Small intestine (tissue), 7 donors: ENCODE measurements at regions not wholly inside any gene's neighbourhood (a gene's known extent, or its start where the extent isn't known, plus 50 kb on each side); places are given as distances from the start of the nearest gene placed in this dataset.

ENCODE experiments used
- DNase-seq, 2 donors: peaks; one replicate each; pipeline versions ENCODE4 v3.0.0 to v3.0.0-alpha.2; 2013
- FAIRE-seq: peaks from 2 replicates; lab custom pipeline; 2012; peaks lifted over from hg19 to GRCh38; lab: Jason Lieb, UNC
- H3K27ac ChIP-seq, 3 donors: one replicate each; pipeline ENCODE4 v1.5.1; 2013; ENCODE audit warnings: low read length in 2 of 3, mild to moderate bottlenecking in 2 of 3, control low read depth in 1 of 3, inconsistent platforms in 1 of 3, low read depth in 1 of 3, moderate library complexity in 1 of 3
- H3K27me3 ChIP-seq, 3 donors: one replicate each; pipeline ENCODE4 v1.6.1; 2013; ENCODE audit warnings: low read length in 3 of 3, inconsistent platforms in 1 of 3; ENCODE audit not compliant: control insufficient read depth in 3 of 3, insufficient read depth in 3 of 3
- H3K36me3 ChIP-seq, 3 donors: one replicate each; pipeline ENCODE4 v1.6.1; 2013; ENCODE audit warnings: low read length in 3 of 3, inconsistent platforms in 1 of 3, low read depth in 1 of 3, mild to moderate bottlenecking in 1 of 3, moderate library complexity in 1 of 3; ENCODE audit not compliant: control insufficient read depth in 3 of 3, insufficient read depth in 2 of 3
- H3K4me1 ChIP-seq, 3 donors: one replicate each; pipeline ENCODE4 v1.6.1; 2013; ENCODE audit warnings: low read length in 2 of 3, inconsistent platforms in 1 of 3, low read depth in 1 of 3, mild to moderate bottlenecking in 1 of 3, moderate library complexity in 1 of 3; ENCODE audit not compliant: control insufficient read depth in 3 of 3, insufficient read depth in 2 of 3
- H3K4me3 ChIP-seq, 3 donors: one replicate each; pipeline ENCODE4 v1.5.1; 2013; ENCODE audit warnings: low read length in 3 of 3, control low read depth in 1 of 3, inconsistent platforms in 1 of 3, low read depth in 1 of 3, mild to moderate bottlenecking in 1 of 3, moderate library complexity in 1 of 3
- H3K9me3 ChIP-seq, 2 donors: one replicate each; pipeline ENCODE4 v1.6.1; 2013; ENCODE audit warnings: low read depth in 1 of 2, low read length in 1 of 2; ENCODE audit not compliant: control insufficient read depth in 2 of 2, insufficient read depth in 1 of 2
- WGBS, 3 donors: extraction: QIAGEN DNeasy Blood & Tissue Kit; methylation state at CpG; one replicate each; pipeline ENCODE4 v1.1.7; 2013; 5-methylcytosine and 5-hydroxymethylcytosine counted together
- donor health status: healthy with polysubstance abuse.
- donor health status: control.
- donor health status: control.
- donor health status: Bipolar disorder and iron deficiency.
- donor health status: healthy.

DNA sequence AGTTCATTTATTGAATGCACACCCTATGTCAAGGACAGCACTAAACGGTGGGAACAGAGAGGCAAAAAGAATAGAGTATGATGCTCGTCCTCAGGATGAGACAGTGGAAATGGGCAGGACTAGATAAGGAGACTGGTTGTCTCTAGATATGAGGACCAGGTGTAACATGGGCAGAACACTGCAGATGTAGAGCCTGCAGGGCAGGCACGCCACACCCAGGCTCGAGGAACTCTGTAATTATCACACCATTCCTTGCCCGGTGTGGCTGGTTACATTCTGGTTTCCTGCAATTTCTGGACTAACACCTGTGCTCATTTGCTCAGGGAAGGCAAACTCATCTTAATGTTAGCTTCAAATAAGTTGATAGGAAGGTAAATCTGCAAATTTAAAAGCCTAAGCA is 334.4 kb downstream of the DHX15 start:
- WGBS, 3 donors: 10 to 56% (median 38%) methylated on average over 5 of the region's 5 CpGs
- DNase-seq: peak; percentile 5 to 46

DNA sequence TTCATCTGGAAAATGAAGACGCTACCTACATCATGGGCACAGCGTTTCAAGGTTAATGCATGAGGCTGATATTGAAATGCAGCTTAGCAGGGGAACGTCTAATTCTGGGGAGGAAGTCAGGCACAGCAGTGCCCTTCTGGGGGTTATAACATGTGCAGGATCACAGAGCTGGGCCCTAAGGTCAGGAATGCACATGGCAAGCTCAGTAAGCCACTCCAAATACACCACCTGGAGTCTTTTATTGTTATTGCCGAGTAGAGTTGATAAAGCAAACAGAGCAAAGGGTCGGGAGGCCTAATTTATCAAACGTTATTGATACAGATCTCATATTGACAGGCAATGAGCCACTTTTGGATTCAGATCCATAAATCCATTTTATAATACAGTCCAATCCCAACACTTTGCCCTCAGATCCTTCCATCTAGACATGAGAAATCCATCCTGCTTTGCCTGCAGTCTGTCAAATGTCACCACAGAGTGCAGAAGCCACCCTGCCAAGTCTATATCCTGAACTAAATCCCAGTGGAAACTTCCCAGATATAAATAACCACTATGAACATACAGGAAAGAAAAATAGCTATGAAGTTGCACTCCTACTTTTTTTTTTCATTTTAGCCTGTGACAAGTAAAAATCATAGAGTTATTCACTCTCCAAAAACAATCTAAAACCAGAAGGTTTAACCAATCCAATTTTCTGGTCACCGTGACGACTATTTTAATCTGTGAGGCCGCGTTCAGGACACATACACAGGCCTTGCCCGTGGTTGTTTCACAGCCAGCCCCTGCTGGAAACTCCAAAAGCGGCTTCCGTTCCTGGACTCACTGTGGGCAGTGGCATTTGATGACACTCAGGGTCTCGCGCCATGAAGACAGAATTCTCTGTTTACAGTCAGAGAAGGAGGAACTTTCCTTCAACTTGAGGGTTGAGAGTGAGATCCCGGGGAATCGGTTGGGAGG is 335.4 kb downstream of the DHX15 start:
- H3K9me3 ChIP-seq: no peaks in the 10 kb centered on the region
- H3K27me3 ChIP-seq: no peaks in the 10 kb centered on the region
- DNase-seq: peak; percentile 21 to 35
- no peaks in the 10 kb centered on the region for H3K4me1 ChIP-seq
- WGBS, 3 donors: 52 to 65% (median 60%) methylated on average over 17 of the region's 17 CpGs
- no peak for FAIRE-seq
- no peak overlapping the region for H3K4me3 ChIP-seq
- no peak overlapping the region for H3K27ac ChIP-seq
- H3K36me3 ChIP-seq: no peaks in the 10 kb centered on the region

More for the DNA sequence above, 334.4 kb downstream of the DHX15 start:
- no peaks in the 10 kb centered on the region for H3K27me3 ChIP-seq
- FAIRE-seq: no peak
- no peak overlapping the region for H3K4me3 ChIP-seq
- no peaks in the 10 kb centered on the region for H3K9me3 ChIP-seq
- no peak overlapping the region for H3K27ac ChIP-seq
- H3K36me3 ChIP-seq: no peaks in the 10 kb centered on the region
- no peaks in the 10 kb centered on the region for H3K4me1 ChIP-seq

DNA sequence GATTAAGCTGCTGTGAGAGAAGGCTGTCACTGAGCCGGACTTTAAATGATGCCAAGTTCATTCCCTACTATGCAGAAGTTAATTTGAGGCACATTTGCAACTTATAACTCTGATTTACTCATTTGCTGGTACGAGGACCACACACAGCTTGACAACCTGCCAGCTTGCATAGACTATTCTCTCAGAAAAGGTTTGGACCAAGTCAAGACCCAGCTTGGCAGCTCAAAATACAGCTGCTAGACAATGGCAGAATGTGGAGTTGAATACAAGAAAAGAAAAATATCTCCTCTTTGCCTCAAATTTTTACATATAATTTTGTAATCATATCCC is 338.9 kb downstream of the DHX15 start:
- DNase-seq (no peak), FAIRE-seq (no peak)
- 73 to 87% (median 77%) methylated on average over 2 of the region's 2 CpGs for WGBS, 3 donors
- no peaks in the 10 kb centered on the region for H3K9me3 ChIP-seq
- no peaks in the 10 kb centered on the region for H3K27me3 ChIP-seq
- no peak overlapping the region for H3K27ac ChIP-seq
- H3K4me3 ChIP-seq: no peak overlapping the region
- no peaks in the 10 kb centered on the region for H3K4me1 ChIP-seq
- no peaks in the 10 kb centered on the region for H3K36me3 ChIP-seq

DNA sequence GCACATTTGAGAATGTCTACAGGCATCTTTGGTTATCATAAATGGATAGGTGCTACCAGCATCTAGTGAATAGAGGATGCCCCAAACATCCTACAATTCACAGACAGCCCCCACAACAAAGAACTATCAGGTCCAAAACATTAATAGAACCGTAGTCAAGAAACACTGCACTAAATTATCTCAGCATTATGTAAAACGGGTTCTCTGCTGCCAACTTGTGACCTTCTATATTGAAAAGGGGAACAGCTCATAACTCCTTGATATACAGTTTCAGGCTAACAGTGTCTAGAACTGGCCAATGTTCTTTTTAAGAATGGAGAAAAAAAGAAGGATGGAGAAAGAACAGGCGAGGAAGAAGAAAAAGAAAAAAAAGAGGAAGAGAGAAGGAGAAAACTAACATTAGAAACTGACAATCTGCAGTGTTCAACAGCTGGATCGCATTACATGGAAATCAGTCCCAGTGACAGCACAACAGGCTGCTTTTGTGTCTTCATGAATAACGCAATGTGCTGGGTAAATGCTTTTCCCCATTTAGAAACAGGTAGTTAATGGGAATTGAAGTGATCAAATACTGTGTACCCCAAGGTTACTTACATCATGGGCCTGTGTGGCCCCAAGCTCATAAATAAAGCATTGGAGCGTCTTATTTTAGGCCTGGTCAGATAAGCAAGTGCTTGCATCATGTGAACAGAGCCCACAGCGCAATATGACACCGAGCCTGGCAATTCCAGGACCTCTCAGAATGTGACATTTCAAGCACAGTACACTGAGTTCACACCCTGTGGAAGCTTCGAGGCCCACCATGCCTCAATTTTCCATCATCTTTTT is 339.5 kb downstream of the DHX15 start:
- Histone ChIP-seq H3K27ac (no peak overlapping the region), H3K9me3 (no peaks in the 10 kb centered on the region), H3K27me3 (no peaks in the 10 kb centered on the region), H3K4me1 (no peaks in the 10 kb centered on the region), H3K4me3 (no peak overlapping the region), H3K36me3 (no peaks in the 10 kb centered on the region)
- DNase-seq (no peak), FAIRE-seq (no peak)
- 68 to 87% (median 77%) methylated on average over 9 of the region's 9 CpGs for WGBS, 3 donors

DNA sequence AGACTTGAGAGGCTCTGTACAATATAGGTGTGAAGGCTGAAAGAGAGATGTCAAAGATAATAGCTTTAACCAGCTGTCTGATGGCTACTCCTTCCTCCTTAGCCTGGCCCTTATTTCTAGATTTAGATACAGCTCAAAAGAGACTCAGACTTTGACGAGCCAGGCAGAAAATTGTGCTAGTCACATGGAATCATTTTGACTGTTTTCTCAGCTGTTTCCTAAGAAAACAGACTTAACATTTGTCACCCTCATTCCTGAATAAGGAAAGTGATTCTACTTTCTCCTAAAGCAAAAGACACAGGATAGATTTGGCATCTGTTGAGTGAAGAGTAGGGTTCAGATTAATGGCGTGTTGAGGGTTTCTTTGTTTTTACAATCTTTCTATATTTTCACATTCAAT is 340.7 kb downstream of the DHX15 start:
- H3K27me3 ChIP-seq: no peaks in the 10 kb centered on the region
- FAIRE-seq: no peak
- H3K27ac ChIP-seq: no peak overlapping the region
- no peaks in the 10 kb centered on the region for H3K9me3 ChIP-seq
- H3K36me3 ChIP-seq: no peaks in the 10 kb centered on the region
- WGBS, 3 donors: 81 to 90% (median 82%) methylated on average over 2 of the region's 2 CpGs
- DNase-seq: no peak
- no peak overlapping the region for H3K4me3 ChIP-seq
- no peaks in the 10 kb centered on the region for H3K4me1 ChIP-seq

DNA sequence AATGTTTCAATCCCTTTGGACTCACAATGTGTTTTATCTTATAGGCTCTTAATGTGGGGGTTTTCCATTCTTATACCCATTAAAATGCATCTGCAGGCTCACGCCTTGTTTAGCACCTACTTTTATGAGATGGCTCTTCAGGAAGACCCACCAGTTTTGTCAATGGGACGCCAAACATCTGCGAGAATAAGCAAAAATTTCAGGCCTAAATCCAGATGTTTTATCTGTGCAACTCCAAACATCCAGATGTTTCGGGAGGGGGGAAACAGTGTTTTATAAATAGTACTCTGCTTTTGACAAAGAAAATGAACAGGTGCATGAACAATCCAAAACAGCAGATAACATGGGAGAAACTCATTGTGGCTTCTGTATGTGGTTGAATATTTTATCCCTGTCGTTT is 342.8 kb downstream of the DHX15 start:
- Histone ChIP-seq H3K27me3 (no peaks in the 10 kb centered on the region), H3K27ac (no peak overlapping the region), H3K4me1 (no peaks in the 10 kb centered on the region), H3K9me3 (no peaks in the 10 kb centered on the region), H3K36me3 (no peaks in the 10 kb centered on the region), H3K4me3 (no peak overlapping the region)
- no peak for DNase-seq
- 81 to 92% (median 86%) methylated on average over 5 of the region's 5 CpGs for WGBS, 3 donors
- FAIRE-seq: no peak

DNA sequence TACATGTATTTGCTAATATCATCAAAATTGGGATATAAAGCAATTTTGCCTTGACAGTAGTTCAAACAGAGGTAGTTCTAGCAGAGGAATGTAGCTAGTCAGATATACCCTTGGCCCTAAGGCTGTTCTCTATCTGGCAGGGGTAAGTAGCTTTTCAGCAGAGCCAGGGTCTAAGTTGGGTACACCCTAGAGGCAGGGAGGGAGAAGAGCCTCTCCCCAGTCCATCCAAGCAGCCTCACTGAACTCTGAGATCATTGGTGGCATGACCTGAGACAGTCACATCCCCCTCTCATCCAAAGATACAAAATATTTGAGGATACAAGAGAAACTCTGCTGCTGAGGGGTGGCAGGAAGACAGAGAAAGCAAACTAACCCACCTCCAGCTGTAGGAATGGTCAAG is 343.7 kb downstream of the DHX15 start:
- no peak overlapping the region for H3K27ac ChIP-seq
- DNase-seq (no peak), FAIRE-seq (no peak)
- peaks cover 0 to 3% (median 0%) of the 10 kb centered on the region in 3 donors for H3K4me1 ChIP-seq
- no peaks in the 10 kb centered on the region for H3K36me3 ChIP-seq
- H3K4me3 ChIP-seq: no peak overlapping the region
- no peaks in the 10 kb centered on the region for H3K9me3 ChIP-seq
- H3K27me3 ChIP-seq: no peaks in the 10 kb centered on the region

DNA sequence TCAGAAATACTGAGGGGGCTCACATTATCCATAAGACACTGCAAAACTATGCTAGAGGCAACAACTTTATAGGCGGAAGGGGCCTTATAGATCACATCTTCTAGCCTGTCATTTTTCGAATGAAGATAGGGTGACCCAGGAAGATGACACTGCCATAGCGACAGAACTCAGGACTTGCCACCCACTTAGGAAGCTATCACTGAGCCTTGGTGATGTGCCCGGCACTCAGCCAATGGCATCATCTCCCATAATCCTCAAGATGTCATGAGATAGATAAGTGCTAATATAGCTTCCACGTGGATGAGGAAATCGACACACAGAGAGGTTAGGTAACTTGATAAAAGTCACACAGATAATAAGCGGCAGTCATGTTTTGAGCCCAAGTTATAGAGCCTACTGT is 346.6 kb downstream of the DHX15 start:
- Histone ChIP-seq H3K27me3 (no peaks in the 10 kb centered on the region), H3K4me3 (no peak overlapping the region), H3K4me1 (peaks cover 0 to 3% (median 2%) of the 10 kb centered on the region in 3 donors), H3K9me3 (no peaks in the 10 kb centered on the region), H3K27ac (no peak overlapping the region), H3K36me3 (no peaks in the 10 kb centered on the region)
- FAIRE-seq (no peak), DNase-seq (no peak)
- WGBS, 3 donors: 86 to 94% (median 90%) methylated on average over 7 of the region's 7 CpGs
